Inferior parietal cortex (tissue), 1 donor: ENCODE measurements at regions not wholly inside any gene's neighbourhood (a gene's known extent, or its start where the extent isn't known, plus 50 kb on each side); places are given as distances from the start of the nearest gene placed in this dataset.
A peak's percentile ranks its signal among the peaks of the same experiment; 100 is the strongest.

Experiments used
- DNase-seq: peaks from one replicate; pipeline ENCODE4 v3.0.0-alpha.2; 2016; ENCODE audit errors: extremely low spot score

DNA sequence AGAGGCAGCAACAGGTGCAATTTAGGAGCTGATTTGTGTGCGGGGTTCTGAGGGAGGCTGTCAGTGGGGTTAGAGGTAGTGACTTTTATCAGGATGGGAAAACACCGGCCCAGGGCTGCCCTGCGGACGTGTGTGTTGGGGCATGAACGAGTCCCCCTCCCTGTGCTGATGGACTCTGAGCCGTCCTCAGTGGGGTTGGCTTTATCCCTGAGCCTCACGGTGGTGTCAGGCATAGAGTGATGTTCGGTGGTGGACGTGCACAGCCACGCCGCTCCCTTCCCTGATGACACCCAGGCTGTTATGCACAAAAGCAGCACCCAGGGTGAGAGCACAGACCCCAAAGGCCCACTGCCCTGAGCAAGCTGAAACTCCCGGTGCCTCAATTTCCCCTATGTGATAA is 809.1 kb downstream of the BRD1 start:
- DNase-seq, result no peak

DNA sequence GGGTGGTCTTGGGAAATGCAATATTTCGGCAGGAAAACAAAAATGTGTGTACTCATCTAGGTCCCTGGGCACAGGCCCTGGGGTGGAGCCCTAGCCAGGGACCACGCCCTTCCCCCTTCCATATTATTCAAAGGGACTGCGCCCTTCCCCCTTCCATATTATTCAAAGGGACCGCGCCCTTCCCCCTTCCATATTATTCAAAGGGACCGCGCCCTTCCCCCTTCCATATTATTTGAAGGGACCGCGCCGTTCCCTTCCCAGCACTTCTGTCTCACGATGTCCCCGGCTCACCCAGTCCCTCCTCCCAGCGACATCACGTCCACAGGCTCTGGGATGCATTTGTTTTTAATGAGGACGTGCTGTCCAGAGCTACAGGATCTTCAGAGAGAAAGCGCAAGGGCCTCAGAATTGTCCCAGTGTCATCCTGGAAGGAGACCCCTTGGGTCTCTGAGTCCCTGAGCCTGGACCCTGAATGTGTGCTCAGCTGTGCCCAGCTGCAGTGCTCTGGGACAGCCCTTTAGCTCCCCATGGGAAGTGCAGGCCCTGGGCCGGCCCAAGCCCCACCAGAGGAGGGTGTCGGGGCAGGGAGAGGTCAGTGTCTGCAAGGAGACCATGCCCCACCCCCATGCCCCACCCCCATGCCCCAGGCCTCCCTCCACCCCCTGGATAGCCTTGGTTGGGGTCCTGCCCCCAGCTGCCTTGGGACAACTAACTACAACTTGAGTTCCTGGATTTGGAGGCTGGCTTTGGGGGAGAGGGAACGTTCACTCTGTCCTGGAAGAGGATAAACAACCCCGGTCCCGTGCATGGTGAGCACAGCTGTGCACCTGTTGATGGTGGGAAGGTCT is 810.0 kb downstream of the BRD1 start:
- no peak for DNase-seq

DNA sequence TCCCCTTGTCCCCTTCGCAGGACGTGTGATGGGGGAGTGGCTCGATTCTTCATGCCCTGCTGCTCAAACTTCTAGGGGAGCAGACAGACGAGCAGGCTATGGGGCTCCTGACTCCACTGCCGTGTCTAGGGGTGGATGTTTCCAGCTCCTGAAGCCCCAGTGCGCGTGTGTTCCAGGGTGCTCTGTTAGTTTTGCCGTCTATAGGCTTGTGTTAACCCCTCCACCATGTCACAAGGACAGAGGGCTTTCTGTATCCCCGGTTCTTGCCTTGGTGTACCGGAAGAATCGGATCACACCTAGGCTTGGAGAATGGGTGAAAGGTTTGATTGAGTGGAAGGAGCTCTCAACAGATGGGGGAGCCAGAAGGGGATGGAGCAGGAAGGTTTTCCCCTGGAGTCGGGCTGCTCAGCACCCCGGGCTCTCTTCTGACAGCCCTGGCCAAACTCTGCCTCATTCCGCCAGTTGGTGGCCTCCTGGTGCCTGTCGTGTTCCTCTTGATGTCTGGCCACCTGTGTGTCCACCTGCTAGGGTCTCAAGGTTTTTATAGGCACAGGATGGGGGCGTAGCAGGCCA is 810.7 kb downstream of the BRD1 start:
- no peak for DNase-seq

DNA sequence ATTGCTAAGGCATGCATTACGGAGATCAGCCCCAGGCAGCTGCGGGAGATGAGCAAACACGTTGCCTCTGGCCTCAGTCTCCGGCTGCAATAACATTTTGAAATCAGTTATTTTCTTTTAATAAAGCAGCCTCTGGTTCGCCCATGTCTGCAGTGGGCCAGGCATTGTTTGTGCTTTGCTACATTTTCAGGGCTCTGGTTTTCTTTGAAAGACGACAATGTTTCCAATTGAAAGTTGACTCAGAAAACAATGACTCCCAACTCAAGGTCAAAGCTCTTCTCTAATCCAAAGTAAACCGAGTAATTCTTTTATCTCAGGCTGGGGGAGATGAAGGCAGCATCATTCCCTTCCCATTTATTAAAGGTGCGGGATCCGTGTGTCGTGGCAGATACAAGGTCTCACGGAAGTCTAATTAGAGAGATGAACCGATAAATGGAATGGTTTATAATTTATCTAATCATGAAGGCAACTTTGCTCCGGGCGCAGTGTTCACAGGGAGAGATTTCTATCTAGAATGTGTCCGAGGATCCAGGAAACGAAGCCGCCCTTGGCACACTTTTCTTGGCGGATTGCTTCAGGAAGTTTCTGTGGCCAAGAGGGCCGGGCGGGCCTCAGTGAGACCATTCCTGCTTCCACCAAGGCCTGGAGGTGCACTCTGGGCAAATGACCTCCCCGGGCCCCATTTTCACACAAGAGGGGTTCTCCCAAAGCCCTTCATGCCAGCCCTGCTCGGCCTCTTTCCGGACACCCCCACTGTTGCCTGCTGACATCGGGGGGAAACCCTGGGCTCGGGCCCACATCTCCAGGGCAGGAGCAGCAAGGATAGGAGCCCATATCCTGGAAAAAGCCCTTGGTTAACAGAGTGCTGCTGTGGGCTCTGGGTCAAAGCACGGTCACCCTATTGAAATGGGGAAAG is 811.4 kb downstream of the BRD1 start:
- DNase-seq, result no peak

DNA sequence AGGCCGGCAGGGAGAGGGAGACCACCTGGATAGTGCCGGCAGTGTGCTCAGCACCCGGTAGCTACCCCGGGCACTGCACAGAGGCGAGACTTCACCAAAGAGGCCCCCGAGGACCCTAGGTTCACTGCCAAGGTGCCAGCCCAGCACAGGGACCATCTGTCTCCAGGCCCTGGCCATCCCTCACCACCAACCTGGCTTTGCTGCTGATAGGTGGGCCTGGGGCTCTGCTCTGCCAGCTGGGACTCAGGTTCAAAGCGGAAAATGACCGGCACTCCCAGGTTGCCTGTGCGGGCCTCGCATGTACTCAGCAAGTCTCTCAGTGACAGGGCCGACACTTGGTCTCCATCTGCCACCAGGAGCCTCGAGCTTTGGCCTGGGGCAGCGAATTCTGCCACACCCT is 812.2 kb downstream of the BRD1 start:
- no peak for DNase-seq

DNA sequence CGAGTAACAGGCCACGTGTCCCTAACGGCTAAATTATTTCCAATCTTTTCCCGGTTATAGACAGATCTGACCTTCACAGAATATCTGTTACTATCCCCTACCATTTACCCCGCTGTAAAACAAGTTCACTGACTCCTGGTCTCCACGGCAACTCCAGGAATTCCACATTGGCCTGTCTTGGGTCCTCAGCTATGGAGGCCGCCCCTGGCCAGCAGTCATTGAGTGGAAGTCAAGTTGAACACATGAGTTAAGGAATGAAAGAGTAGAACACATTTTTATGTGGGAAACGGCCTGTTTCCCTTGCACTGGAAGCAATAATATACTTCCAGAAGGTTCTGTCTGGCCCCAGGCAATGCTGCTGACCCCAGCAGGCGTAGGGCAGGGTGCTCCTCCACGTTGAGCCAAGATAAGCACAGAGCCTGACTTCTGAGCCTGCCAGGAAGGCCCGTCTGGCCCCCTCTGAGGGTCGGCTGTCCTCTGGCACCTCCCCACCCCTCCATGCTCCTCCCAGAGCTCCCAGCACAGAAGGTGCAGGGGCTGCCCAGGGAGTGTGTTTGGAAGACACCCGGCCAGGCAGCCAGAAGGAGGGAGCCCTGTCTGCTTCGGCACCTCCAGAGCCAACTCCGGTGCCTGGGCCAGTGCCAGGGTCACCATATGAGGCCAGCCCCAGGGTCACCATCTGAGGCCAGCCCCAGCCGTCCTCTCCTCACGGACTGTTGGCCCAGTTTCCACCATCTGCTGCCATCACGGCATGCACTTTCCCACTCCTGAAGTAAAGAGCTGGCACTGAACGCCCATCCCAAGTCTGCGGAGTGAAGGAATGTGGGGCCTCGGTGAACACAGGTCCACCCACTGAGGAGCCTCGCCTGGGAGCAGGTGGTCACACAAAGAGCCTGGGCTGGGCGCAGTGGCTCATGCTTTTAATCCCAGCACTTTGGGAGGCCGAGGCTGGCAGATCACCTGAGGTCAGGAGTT is 813.2 kb downstream of the BRD1 start:
- DNase-seq, result no peak

DNA sequence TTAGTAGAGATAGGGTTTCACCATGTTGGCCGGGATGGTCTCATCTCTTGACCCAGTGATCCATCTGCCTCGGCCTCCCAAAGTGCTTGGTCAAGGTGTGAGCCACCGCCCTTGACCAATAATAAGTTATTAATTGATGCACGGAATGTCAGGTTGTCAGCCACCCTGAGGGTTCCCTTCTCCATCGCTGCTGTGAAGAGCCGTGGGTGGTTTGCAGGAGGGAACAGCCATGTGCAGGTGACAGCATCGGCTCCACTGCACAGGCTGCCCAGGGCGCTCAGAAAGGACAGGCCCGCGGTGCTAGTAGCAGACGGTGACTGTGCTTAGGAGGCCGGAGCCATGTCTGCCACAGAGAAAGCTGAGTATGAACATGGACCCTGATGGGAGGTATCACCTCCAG is 814.0 kb downstream of the BRD1 start:
- DNase-seq, result no peak

DNA sequence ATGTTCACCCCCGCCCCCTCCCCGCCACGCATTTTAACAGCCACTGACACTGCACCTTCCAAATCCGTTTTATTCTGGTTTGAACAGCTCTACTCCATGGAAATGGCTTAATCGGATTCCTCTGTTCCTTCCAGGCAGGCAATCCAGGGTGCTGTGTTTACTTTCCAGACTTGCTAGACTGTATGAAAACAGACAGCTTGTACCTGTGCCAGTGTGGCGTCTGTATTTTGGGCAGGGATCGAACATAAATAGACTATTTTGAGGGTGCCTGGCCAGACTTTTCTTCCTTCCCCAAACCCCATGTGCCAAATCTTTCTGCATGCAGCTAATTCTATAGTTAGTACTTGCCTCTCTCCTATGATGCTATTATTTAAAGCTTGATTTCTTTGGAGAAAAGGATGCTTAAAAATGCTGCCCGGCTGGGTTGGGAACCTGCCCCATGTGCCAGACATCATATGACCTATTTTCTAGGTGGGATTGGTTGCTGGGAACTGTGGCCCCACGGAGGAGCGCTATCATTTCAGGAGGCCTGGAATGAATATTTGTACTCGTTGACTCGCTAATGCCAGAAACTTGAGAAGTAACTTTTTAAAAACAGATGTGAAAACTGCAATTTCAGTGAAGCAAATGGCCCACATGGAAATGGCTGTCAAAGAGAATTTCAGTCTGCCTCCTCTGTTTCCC is 814.8 kb downstream of the BRD1 start:
- DNase-seq, result peak; percentile 14

DNA sequence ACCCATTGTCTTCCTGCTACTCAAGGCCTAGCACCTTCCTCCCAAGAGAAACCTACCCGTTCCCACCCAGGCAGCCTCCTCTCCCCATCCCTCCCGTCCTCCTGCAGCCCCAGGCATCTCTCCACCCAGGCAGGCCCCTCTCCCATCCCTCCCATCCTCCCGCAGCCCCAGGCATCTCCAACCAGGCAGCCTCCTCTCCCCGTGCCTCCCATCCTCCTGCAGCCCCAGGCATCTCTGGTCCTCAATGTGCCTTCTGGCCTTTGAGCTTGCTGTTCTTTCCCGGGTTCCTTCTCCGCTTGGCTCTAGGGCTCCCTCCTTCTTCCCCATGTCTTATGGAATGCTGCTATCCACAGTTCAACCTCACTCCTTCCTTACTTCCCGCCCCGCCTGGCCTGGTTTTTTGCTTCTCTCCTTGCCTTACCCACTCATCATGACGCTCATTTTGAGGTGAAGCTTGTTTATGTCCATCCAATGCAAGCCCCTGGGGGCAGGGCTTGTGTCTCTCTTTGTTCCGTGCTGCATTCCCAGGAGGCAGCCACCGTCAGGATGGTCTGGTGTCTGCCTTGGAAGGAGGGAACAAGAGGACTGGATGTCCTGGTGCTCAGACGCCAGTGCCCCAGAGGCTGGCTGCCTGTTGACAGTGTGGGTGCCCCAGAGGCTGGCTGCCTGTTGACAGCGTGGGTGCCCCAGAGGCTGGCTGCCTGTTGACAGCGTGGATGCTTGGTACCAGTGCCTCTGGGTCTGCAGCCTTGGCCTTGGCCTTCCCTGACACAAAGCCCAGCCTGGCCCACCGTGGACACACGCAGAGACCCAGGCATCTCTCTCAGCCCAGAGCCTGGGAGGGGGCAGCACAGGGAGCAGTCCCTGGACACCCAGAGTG is 815.7 kb downstream of the BRD1 start:
- no peak for DNase-seq

DNA sequence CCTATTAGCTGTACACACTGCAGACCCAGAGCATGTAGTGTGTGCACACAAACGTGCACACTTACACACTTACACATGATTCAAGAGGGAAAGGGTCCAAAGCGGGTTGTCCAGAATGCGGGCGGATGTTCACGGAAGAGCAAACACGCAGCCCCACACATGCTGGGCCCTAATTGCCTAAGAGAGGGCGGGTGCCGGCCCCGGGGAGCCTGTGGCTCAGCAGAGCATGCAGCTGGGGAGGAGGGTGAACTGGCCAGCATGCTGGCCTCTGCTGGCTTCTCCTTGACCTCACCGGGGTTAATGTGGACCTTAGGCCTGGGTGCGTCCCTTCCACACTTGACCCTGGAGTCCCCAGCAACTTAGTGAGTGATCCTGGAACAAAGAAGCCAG is 816.3 kb downstream of the BRD1 start:
- no peak for DNase-seq

DNA sequence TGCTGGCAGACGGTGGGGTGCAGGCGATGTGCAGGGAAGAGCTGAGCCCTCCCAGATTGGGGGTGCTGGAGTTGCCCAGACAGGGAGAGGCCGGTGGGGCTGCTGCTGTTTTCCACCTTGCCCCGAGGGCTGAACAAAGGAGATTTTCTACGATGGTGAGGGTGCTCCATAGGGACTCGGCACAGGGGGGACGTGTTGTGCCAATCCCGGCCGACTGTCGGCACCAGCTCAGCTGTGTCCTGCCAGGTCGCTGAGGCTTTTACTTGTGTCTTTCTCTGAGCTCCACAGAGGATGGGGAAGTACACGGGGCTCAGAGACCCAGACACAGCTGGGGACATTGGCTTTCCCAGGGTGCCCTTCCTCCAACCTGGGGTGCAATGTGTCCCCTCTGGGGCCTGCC is 816.8 kb downstream of the BRD1 start:
- DNase-seq, result no peak

DNA sequence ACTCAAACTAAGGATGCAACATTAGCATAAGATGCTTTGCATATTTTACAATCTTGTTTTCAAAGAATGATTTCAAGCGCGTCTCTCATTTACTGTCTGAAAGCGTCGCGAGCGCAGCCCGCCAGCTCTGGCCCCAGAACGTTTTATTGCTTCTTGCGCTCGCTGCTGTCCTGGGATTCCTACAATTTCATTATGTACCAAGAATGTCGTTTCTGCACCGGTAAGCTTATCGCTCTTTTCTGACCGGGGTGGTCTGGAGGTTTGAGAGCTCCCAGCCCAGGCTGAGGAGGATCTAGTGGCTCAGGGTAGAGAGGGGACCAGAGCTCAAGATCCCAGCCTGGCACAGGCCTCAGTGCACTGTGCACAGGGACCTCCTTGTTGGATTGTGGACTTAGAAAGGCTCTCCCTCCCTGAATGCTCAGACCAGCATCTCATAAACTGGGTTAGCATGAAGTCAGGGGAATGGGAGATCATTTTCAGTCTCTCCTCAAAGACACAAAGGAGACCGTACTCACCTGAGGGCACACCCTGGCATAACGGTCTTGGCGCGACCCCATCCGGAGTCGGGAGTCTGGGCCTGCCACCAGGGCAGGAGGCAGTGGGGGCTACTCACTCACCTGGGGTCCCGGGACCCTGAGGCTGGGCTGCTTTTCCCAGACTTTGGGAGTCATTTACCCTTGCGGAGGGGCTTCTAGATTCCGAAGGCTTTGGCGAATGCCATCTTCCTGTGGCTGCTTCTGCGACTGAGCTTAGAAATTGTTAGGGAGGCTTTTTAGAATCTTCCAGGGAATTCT is 817.4 kb downstream of the BRD1 start:
- DNase-seq, result no peak

DNA sequence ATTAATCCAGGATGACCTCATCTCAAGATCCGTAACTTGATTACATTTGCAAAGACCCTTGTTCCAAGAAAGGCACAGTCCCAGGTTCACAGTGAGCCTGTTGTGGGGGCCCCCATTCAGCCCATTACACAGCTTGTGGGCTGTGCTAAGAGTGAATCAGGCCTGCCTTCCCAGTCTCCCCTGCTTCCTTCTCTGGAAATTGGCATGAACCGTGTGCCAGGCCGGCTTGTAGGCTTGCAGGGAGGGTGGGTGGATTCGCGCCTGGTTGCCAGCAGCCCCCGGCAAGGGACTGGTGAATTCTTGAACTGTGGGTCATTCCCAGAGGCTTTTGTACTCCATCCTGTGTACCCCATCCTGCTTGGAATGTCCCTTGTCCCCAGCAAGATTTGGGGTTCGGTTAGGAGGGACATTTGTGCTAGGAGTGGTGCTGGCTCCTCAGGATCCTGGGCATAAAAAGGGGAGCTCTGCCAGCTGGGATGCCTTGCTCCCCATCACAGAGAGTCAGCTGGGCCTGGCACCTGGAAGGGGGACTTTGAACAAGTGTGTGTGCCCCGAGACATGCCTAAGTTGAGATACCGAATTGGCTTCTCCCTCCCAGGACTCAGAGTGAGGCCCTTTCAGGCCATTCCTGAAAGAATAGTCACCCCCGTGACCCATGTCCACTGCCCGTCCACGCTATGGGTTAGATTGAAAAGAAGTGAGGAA is 818.2 kb downstream of the BRD1 start:
- DNase-seq, result no peak

DNA sequence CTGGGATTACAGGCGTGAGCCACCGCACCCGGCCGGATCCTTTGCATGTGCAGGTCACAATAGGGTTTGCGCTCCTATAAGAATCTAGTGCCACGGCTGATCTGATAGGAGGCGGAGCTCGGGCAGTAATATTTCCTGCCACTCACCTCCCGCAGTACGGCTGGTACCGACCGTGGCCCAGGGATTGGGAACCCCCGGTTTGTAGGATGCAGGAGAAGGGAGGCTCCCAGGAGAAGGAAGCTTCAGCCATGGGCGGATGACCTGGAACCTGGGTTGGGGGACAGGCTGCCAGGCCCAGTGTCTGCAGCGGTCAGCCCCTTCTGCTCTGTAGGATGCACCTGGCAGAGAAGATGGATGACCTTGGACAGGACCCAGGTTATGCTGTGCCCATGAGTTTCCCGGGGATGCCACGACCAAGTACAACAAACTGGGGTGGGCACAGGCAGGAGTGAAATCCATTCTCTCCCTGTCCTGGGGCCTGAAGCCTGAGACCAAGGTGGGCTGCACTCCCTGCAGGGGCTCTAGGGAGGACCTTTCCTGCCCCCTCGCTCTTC is 818.9 kb downstream of the BRD1 start:
- DNase-seq, result no peak

DNA sequence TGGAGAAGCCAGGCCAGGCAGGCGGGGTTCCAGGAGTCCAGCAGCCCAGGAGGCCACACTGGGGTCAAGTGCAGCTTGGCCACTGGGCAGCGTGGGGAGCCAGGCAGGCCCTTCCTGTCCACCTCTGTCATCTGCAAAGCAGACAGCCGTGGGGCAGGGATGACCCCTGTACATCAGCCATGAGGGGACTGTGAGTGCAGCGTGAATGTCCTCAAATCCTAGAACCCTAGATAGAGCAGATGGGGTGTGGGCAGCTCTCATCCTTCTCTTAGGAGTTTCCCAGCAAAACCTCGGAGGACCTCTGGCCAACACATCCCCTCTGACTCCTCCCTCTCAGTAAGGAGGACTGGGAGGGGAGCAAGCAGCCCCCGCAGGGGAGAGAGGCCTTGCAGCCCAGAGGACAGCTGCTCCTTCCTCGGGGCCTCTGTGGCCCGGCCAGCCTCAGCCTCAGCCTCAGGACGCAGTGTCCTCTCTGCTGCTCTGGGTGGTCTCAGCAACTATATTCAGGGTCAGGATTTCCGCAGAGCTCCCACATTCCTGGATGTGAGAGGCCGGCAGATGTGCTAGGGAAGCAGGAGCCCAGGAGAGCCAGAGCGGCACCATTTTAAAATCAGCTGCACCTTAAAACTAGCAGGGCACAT is 820.5 kb downstream of the BRD1 start:
- no peak for DNase-seq

DNA sequence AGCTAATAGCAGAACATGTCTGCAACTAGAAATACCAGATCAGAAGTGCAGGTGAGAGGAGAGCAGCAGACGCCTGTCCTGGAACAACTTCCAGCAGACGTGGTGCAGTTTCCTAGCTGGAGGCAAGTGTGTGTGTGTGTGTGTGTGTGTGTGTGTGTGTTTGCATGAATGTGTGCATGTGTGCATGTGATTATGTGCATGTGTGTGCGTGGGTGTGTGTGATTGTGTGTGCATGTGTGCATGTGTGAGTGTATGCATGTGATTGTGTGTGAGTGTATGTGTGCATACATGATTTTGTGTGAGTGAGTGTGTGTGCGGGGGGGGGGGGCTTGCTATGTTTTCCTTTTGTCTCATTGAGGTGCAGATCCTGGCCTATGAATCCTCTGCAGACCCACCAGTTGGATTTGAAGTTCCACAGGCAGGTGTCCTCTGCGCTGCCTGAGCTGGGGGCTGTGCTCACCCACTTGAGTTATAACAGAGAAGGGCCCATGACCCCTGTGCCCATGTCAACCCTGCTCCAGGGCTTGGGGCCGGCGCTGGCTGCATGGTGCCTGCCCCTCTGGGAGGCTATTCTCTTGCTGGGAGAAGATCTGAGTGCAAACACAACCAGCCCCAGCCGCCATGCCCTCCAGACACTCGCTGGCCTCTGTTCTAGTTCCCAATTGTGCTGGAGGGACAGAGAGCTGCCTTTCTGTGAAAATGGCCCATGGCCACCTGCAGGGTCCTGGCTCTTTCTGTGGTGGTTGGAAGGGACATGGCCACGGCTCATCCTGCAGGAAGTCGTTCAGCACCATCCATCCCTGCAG is 821.3 kb downstream of the BRD1 start:
- no peak for DNase-seq

DNA sequence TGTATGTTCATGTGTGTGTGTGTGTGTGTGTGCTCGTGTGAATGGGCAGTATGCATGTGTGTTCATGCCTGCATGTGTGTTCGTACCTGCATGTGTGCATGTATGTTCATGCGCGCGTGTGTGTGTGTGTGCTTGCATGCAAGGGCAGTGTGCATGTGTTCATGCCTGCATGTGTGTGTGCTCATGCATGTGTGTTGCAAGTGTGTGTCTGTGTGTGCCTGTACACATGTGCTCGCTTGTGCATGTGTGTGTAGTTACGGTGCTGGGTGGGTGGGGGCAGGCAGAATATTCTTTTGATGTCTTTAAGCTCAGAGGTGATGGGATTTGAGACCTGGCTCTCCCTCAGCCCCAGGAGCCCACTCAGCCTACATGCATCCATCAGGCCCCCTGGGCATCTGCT is 822.1 kb downstream of the BRD1 start:
- DNase-seq, result no peak
